Thyroid gland (tissue), 4 donors: ENCODE measurements at regions not wholly inside any gene's neighbourhood (a gene's known extent, or its start where the extent isn't known, plus 50 kb on each side); places are given as distances from the start of the nearest gene placed in this dataset.

Experiments used
- POLR2A ChIP-seq, 2 donors: fragments of 450-650 bp; IDR thresholded peaks; one replicate each; pipeline ENCODE4 v1.6.1; 2017; ENCODE audit warnings: antibody characterized with exemption in 2 of 2, mild to moderate bottlenecking in 2 of 2, moderate library complexity in 1 of 2
- TF ChIP-seq, protein P1 (sequence below), 6 experiments: fragments of 200-600 bp in 3 of 6; fragments of 450-650 bp in 3 of 6; sonication (generic) in 3 of 6; IDR thresholded peaks; one replicate each; pipeline ENCODE4 v1.5.1; 2016 to 2019; ENCODE audit warnings: antibody characterized with exemption in 6 of 6, mild to moderate bottlenecking in 2 of 6, inconsistent platforms in 1 of 6, moderate library complexity in 1 of 6

DNA sequence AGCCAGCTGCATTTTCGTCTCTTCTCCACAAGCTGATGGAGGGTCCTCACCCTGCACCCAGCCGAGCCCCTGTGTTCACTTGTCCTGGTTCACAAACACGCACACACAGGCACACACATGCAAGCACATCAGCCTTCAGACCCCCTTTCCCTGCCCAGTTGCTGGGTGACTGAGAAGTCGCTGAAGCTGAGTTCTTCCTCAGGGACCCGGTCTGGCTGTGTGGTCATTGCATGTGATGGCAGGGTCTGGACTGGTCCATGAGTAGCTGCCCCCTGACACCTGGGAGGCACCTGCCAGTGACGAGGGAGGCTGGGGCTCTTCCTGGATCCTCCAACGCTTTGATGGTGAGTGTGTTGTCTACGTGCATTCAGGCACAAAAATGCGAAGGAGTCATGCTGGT lies 546.1 kb upstream of the SALL3 start:
- TF ChIP-seq, protein P1, sequence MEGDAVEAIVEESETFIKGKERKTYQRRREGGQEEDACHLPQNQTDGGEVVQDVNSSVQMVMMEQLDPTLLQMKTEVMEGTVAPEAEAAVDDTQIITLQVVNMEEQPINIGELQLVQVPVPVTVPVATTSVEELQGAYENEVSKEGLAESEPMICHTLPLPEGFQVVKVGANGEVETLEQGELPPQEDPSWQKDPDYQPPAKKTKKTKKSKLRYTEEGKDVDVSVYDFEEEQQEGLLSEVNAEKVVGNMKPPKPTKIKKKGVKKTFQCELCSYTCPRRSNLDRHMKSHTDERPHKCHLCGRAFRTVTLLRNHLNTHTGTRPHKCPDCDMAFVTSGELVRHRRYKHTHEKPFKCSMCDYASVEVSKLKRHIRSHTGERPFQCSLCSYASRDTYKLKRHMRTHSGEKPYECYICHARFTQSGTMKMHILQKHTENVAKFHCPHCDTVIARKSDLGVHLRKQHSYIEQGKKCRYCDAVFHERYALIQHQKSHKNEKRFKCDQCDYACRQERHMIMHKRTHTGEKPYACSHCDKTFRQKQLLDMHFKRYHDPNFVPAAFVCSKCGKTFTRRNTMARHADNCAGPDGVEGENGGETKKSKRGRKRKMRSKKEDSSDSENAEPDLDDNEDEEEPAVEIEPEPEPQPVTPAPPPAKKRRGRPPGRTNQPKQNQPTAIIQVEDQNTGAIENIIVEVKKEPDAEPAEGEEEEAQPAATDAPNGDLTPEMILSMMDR (IDR thresholded peaks at IDR 0.05), result no peak
- no peak for TF ChIP-seq POLR2A (IDR thresholded peaks at IDR 0.05)
